SK-N-SH (cell line): ENCODE measurements at regions not wholly inside any gene's neighbourhood (a gene's known extent, or its start where the extent isn't known, plus 50 kb on each side); places are given as distances from the start of the nearest gene placed in this dataset.

Experiments used
- CTCF ChIA-PET: fragments of 300-600, 350-600 bp; formaldehyde crosslinking; extraction: SDS; loops from one replicate; lab custom pipeline; 2021; lab: Yijun Ruan, JAX
- POLR2A ChIA-PET: fragments of 350-600 bp; sonication (Branson Sonifier 250); formaldehyde crosslinking; extraction: SDS; loops from one replicate; lab custom pipeline; 2020; ENCODE audit warnings: antibody characterized with exemption, inconsistent platforms; lab: Yijun Ruan, JAX
- DNase-seq: peaks from one replicate; pipeline ENCODE4 v3.0.0; 2012
- H2AFZ ChIP-seq: fragments of 200-600 bp; sonication (generic); 2 replicates; pipeline ENCODE4 v1.8.1; 2016; ENCODE audit warnings: antibody characterized with exemption, mild to moderate bottlenecking, low read depth
- H3F3A ChIP-seq: fragments of 200-600 bp; sonication (generic); replicated peaks from 2 replicates; pipeline ENCODE3; 2016; ENCODE audit warnings: antibody characterized with exemption, mild to moderate bottlenecking; ENCODE audit not compliant: insufficient read depth
- H3K27ac ChIP-seq, 2 experiments: fragments of 200-500 bp in 1 of 2; fragments of 200-600 bp in 1 of 2; sonication (Bioruptor generic) in 1 of 2; sonication (generic), shearing (Covaris generic) in 1 of 2; 2 replicates each; pipeline versions ENCODE4 v1.5.1 to v1.6.1; 2014 to 2016; ENCODE audit warnings: low read depth in 2 of 2, inconsistent platforms in 1 of 2, low read length in 1 of 2, mild to moderate bottlenecking in 1 of 2, mixed read lengths in 1 of 2
- H3K27me3 ChIP-seq: fragments of 200-600 bp; sonication (generic), shearing (Covaris generic); 2 replicates; pipeline ENCODE4 v1.6.1; 2016; ENCODE audit warnings: mixed run types; ENCODE audit not compliant: insufficient read depth
- H3K36me3 ChIP-seq, 2 experiments: fragments of 200-500 bp in 1 of 2; fragments of 200-600 bp in 1 of 2; sonication (Bioruptor generic) in 1 of 2; sonication (generic) in 1 of 2; replicated peaks in 1 of 2; 2 replicates each; pipeline versions ENCODE3 to v1.5.1; 2014 to 2016; ENCODE audit warnings: low read length in 1 of 2, mild to moderate bottlenecking in 1 of 2; ENCODE audit not compliant: insufficient read depth in 2 of 2, control insufficient read depth in 1 of 2
- H3K4me1 ChIP-seq, 2 experiments: fragments of 200-500 bp in 1 of 2; fragments of 200-600 bp in 1 of 2; sonication (Bioruptor generic) in 1 of 2; sonication (generic), shearing (Covaris generic) in 1 of 2; 2 replicates each; pipeline versions ENCODE4 v1.5.1 to v1.6.1; 2014 to 2016; ENCODE audit warnings: low read depth in 1 of 2, low read length in 1 of 2, mixed run types in 1 of 2; ENCODE audit not compliant: insufficient read depth in 2 of 2, control insufficient read depth in 1 of 2
- H3K4me2 ChIP-seq: fragments of 200-600 bp; sonication (generic), shearing (Covaris generic); 2 replicates; pipeline ENCODE4 v1.6.1; 2017; ENCODE audit warnings: mixed run types
- H3K4me3 ChIP-seq, 2 experiments: fragments of 200-500 bp in 1 of 2; fragments of 200-600 bp in 1 of 2; sonication (Bioruptor generic) in 1 of 2; sonication (generic), shearing (Covaris generic) in 1 of 2; 2 replicates each; pipeline versions ENCODE4 v1.5.1 to v1.8.1; 2014 to 2016; ENCODE audit warnings: low read depth in 2 of 2, inconsistent platforms in 1 of 2, low read length in 1 of 2, mild to moderate bottlenecking in 1 of 2, mixed read lengths in 1 of 2, moderate library complexity in 1 of 2
- H3K79me2 ChIP-seq: fragments of 200-600 bp; sonication (generic); 2 replicates; pipeline ENCODE4 v1.8.1; 2017; ENCODE audit warnings: mild to moderate bottlenecking; ENCODE audit not compliant: insufficient read depth
- H3K9ac ChIP-seq: fragments of 200-600 bp; sonication (generic); 2 replicates; pipeline ENCODE4 v1.6.1; 2017; ENCODE audit warnings: mixed run types
- H3K9me2 ChIP-seq: fragments of 200-600 bp; sonication (generic); 2 replicates; pipeline ENCODE4 v1.6.1; 2017; ENCODE audit warnings: mixed run types
- H3K9me3 ChIP-seq: fragments of 200-600 bp; sonication (generic); 2 replicates; pipeline ENCODE4 v1.6.1; 2017; ENCODE audit warnings: mixed run types, mild to moderate bottlenecking, moderate library complexity
- H4K20me1 ChIP-seq: fragments of 200-600 bp; sonication (generic); 2 replicates; pipeline ENCODE4 v1.6.1; 2017; ENCODE audit warnings: mild to moderate bottlenecking, mixed run types; ENCODE audit not compliant: insufficient read depth
- CHD2 ChIP-seq: fragments of 150-350 bp; IDR thresholded peaks from 2 replicates; pipeline ENCODE4 v1.6.1; 2018; ENCODE audit warnings: low read length; ENCODE audit not compliant: partially characterized antibody
- ELF1 ChIP-seq: IDR thresholded peaks from 2 replicates; pipeline ENCODE4 v1.4.0; 2012
- FOSL2 ChIP-seq: IDR thresholded peaks from 2 replicates; pipeline ENCODE4 v1.4.0; 2012; ENCODE audit warnings: low read depth, mild to moderate bottlenecking, moderate library complexity, borderline replicate concordance
- GABPA ChIP-seq: IDR thresholded peaks from 2 replicates; pipeline ENCODE4 v1.4.0; 2012; ENCODE audit warnings: low read depth, mild to moderate bottlenecking
- GATA2 ChIP-seq: sonication (generic); formaldehyde crosslinking; IDR thresholded peaks from 2 replicates; pipeline ENCODE4 v1.5.0; 2020; ENCODE audit warnings: mild to moderate bottlenecking, missing genetic modification reagents
- MAX ChIP-seq: IDR thresholded peaks from 2 replicates; pipeline ENCODE4 v1.4.0; 2012; ENCODE audit warnings: low read depth
- MEF2A ChIP-seq: IDR thresholded peaks from 2 replicates; pipeline ENCODE4 v1.4.0; 2012; ENCODE audit warnings: low read depth, borderline replicate concordance
- NRF1 ChIP-seq: IDR thresholded peaks from 2 replicates; pipeline ENCODE4 v1.6.1; 2012; ENCODE audit warnings: low read depth, mild to moderate bottlenecking, low read length
- POLR2AphosphoS5 ChIP-seq: IDR thresholded peaks from 2 replicates; pipeline ENCODE4 v1.6.1; 2012; ENCODE audit warnings: low read depth, low read length
- RAD21 ChIP-seq: IDR thresholded peaks from 2 replicates; pipeline ENCODE4 v1.6.1; 2012; ENCODE audit warnings: mild to moderate bottlenecking, low read length
- RFX5 ChIP-seq: IDR thresholded peaks from 2 replicates; pipeline ENCODE4 v1.6.1; 2012; ENCODE audit warnings: mild to moderate bottlenecking, improper control_type of control experiment, low read length
- RXRA ChIP-seq: IDR thresholded peaks from 2 replicates; pipeline ENCODE4 v1.4.0; 2012; ENCODE audit warnings: low read depth, mild to moderate bottlenecking, borderline replicate concordance
- SIN3A ChIP-seq: IDR thresholded peaks from 2 replicates; pipeline ENCODE4 v1.6.1; 2012; ENCODE audit warnings: low read depth, mild to moderate bottlenecking, low read length, moderate library complexity, borderline replicate concordance
- SMC3 ChIP-seq: IDR thresholded peaks from 2 replicates; pipeline ENCODE4 v1.6.1; 2012; ENCODE audit warnings: low read depth, low read length, improper control_type of control experiment
- TAF1 ChIP-seq: IDR thresholded peaks from 2 replicates; pipeline ENCODE4 v1.6.1; 2012; ENCODE audit warnings: low read depth, mild to moderate bottlenecking, low read length, moderate library complexity, borderline replicate concordance
- TCF12 ChIP-seq: IDR thresholded peaks from 2 replicates; pipeline ENCODE4 v1.4.0; 2012
- TEAD4 ChIP-seq: IDR thresholded peaks from 2 replicates; pipeline ENCODE4 v1.4.0; 2012; ENCODE audit warnings: mild to moderate bottlenecking, borderline replicate concordance; ENCODE audit not compliant: insufficient read depth
- USF1 ChIP-seq: IDR thresholded peaks from 2 replicates; pipeline ENCODE4 v1.4.0; 2012; ENCODE audit warnings: low read depth, borderline replicate concordance
- YY1 ChIP-seq: IDR thresholded peaks from 2 replicates; pipeline ENCODE4 v1.4.0; 2012; ENCODE audit warnings: low read depth, mild to moderate bottlenecking
- ZBTB33 ChIP-seq: IDR thresholded peaks from 2 replicates; pipeline ENCODE4 v1.4.0; 2012; ENCODE audit warnings: low read depth, borderline replicate concordance
- WGBS: methylation state at CpG from one replicate; pipeline ENCODE4 v1.1.6; 2017; ENCODE audit warnings: low lambda C conversion rate; 5-methylcytosine and 5-hydroxymethylcytosine counted together
- TF ChIP-seq, protein P1 (sequence below): IDR thresholded peaks from 2 replicates; pipeline ENCODE4; 2012
- TF ChIP-seq, protein P2 (sequence below): fragments of 150-350 bp; IDR thresholded peaks from 2 replicates; pipeline ENCODE4 v1.6.1; 2017; ENCODE audit warnings: antibody characterized with exemption, low read length, low read depth, borderline replicate concordance
- TF ChIP-seq, protein P3 (sequence below): fragments of 150-350 bp; IDR thresholded peaks from 2 replicates; pipeline ENCODE4 v1.6.1; 2016; ENCODE audit warnings: mild to moderate bottlenecking, low read depth, low read length

- no peaks in the 10 kb centered on the region for H3K9me3 ChIP-seq
- H4K20me1 ChIP-seq: no peaks in the 10 kb centered on the region
- no peak overlapping the region; the same call in 1 of the 2 replicates for H2AFZ ChIP-seq
- peak overlapping the region; percentile 57 to 76 for H3K27ac ChIP-seq
- no peaks in the 10 kb centered on the region for H3F3A ChIP-seq
- no peaks in the 10 kb centered on the region for H3K79me2 ChIP-seq
- no peaks in the 10 kb centered on the region for H3K36me3 ChIP-seq
- POLR2A ChIA-PET: no interaction called here
- H3K27me3 ChIP-seq: no peaks in the 10 kb centered on the region
- H3K4me1 ChIP-seq: peaks cover 3 to 17% of the 10 kb centered on the region in 2 experiments; a peak in 3 of 4 replicates
- WGBS: 18% methylated on average over 6 of the region's 7 CpGs
- peak; percentile 62 for DNase-seq
- H3K4me3 ChIP-seq: no peak overlapping the region
- H3K9me2 ChIP-seq: no peaks in the 10 kb centered on the region
- CTCF ChIA-PET: interaction anchor here (0.8 to 1.2 kb wide), 3 partner anchors 90 to 488 kb away, joined by 3 read pairs; no protein-coding TSS in a partner anchor
- H3K9ac ChIP-seq: no peak overlapping the region
- peak overlapping the region; percentile 45 for H3K4me2 ChIP-seq
- TF ChIP-seq RXRA (no peak), SIN3A (no peak), RFX5 (no peak), FOSL2 (no peak), TEAD4 (peak; percentile 14; the same call in 1 of the 2 replicates), GABPA (no peak; the same call in 1 of the 2 replicates), ZBTB33 (no peak), GATA2 (CRISPR knock-in tag) (no peak; the same call in 1 of the 2 replicates), TCF12 (peak; percentile 68), MAX (no peak), CHD2 (peak; percentile 39), POLR2AphosphoS5 (no peak), TAF1 (no peak), NRF1 (no peak), MEF2A (no peak), USF1 (no peak), YY1 (no peak), ELF1 (no peak), SMC3 (no peak), RAD21 (no peak; the same call in 1 of the 2 replicates)
- TF ChIP-seq, protein P1, sequence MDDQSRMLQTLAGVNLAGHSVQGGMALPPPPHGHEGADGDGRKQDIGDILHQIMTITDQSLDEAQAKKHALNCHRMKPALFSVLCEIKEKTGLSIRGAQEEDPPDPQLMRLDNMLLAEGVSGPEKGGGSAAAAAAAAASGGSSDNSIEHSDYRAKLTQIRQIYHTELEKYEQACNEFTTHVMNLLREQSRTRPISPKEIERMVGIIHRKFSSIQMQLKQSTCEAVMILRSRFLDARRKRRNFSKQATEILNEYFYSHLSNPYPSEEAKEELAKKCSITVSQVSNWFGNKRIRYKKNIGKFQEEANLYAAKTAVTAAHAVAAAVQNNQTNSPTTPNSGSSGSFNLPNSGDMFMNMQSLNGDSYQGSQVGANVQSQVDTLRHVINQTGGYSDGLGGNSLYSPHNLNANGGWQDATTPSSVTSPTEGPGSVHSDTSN: peak; percentile 41
- TF ChIP-seq, protein P2, sequence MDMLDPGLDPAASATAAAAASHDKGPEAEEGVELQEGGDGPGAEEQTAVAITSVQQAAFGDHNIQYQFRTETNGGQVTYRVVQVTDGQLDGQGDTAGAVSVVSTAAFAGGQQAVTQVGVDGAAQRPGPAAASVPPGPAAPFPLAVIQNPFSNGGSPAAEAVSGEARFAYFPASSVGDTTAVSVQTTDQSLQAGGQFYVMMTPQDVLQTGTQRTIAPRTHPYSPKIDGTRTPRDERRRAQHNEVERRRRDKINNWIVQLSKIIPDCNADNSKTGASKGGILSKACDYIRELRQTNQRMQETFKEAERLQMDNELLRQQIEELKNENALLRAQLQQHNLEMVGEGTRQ: no peak
- TF ChIP-seq, protein P3, sequence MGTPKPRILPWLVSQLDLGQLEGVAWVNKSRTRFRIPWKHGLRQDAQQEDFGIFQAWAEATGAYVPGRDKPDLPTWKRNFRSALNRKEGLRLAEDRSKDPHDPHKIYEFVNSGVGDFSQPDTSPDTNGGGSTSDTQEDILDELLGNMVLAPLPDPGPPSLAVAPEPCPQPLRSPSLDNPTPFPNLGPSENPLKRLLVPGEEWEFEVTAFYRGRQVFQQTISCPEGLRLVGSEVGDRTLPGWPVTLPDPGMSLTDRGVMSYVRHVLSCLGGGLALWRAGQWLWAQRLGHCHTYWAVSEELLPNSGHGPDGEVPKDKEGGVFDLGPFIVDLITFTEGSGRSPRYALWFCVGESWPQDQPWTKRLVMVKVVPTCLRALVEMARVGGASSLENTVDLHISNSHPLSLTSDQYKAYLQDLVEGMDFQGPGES: no peak
Observed at GRCh38 chr2:175599966-175600831, 401.9 kb downstream of the LNPK start.
